Activated naive CD8-positive, alpha-beta T cell treated with anti-CD3 and anti-CD28 coated beads, Interleukin-2, amount 50 U/mL, for 24 hours (primary cell): ENCODE measurements at regions not wholly inside any gene's neighbourhood (a gene's known extent, or its start where the extent isn't known, plus 50 kb on each side); places are given as distances from the start of the nearest gene placed in this dataset.
"Not testable (repeated sequence)": the region's sequence is repeated elsewhere in the genome, so short reads cannot be mapped to it uniquely, and the experiment has no call there.

Experiments used
- ATAC-seq: fragments of 150-1000 bp; cut with Tn5 transposase; one replicate; pipeline ENCODE4 v1.10.0; 2021
- DNase-seq: peaks from one replicate; pipeline ENCODE4 v3.0.0; 2021
- H3K27ac Mint-ChIP-seq: one replicate; pipeline ENCODE4 v1.8.0; 2021; ENCODE audit warnings: mild to moderate bottlenecking, mixed read lengths
- H3K27me3 Mint-ChIP-seq: one replicate; pipeline ENCODE4 v1.8.0; 2021; ENCODE audit warnings: mixed read lengths
- H3K36me3 Mint-ChIP-seq: one replicate; pipeline ENCODE4 v1.8.0; 2021; ENCODE audit warnings: low read depth, mixed read lengths
- H3K4me1 Mint-ChIP-seq: one replicate; pipeline ENCODE4 v1.8.0; 2021; ENCODE audit warnings: mixed read lengths
- H3K4me3 Mint-ChIP-seq: one replicate; pipeline ENCODE4 v1.8.0; 2021; ENCODE audit warnings: mild to moderate bottlenecking, moderate library complexity, mixed read lengths
- H3K9me3 Mint-ChIP-seq: one replicate; pipeline ENCODE4 v1.8.0; 2021; ENCODE audit warnings: mixed read lengths

- no peak overlapping the region for H3K27ac Mint-ChIP-seq
- no peaks in the 10 kb centered on the region for H3K4me1 Mint-ChIP-seq
- no peaks in the 10 kb centered on the region for H3K9me3 Mint-ChIP-seq
- H3K36me3 Mint-ChIP-seq: no peaks in the 10 kb centered on the region
- H3K27me3 Mint-ChIP-seq: peaks cover 3% of the 10 kb centered on the region
- DNase-seq (no peak), ATAC-seq (no peak)
- no peak overlapping the region for H3K4me3 Mint-ChIP-seq
Observed at GRCh38 chr9:109609060-109609459, 111.0 kb upstream of the PTPN3 start.

- Mint-ChIP-seq H3K27ac (no peak overlapping the region), H3K4me3 (no peak overlapping the region), H3K9me3 (no peaks in the 10 kb centered on the region), H3K36me3 (no peaks in the 10 kb centered on the region), H3K4me1 (no peaks in the 10 kb centered on the region), H3K27me3 (peaks cover 4% of the 10 kb centered on the region)
- ATAC-seq (no peak), DNase-seq (no peak)
Observed at GRCh38 chr9:109616571-109617120, 118.5 kb upstream of the PTPN3 start.

- H3K27me3 Mint-ChIP-seq: peaks cover 4% of the 10 kb centered on the region
- no peak overlapping the region for H3K4me3 Mint-ChIP-seq
- H3K4me1 Mint-ChIP-seq: no peaks in the 10 kb centered on the region
- no peaks in the 10 kb centered on the region for H3K36me3 Mint-ChIP-seq
- H3K9me3 Mint-ChIP-seq: peaks cover 8% of the 10 kb centered on the region
- H3K27ac Mint-ChIP-seq: no peak overlapping the region
- no peak for ATAC-seq
- DNase-seq: no peak
Observed at GRCh38 chr9:109619310-109619709, 121.2 kb upstream of the PTPN3 start.

GRCh38 chr9:109624143-109624542, 126.0 kb upstream of the PTPN3 start:
- Mint-ChIP-seq H3K9me3 (peaks cover 14% of the 10 kb centered on the region), H3K27ac (no peak overlapping the region), H3K4me3 (no peak overlapping the region), H3K27me3 (peaks cover 5% of the 10 kb centered on the region), H3K4me1 (no peaks in the 10 kb centered on the region), H3K36me3 (no peaks in the 10 kb centered on the region)
- ATAC-seq (no peak), DNase-seq (no peak)

GRCh38 chr9:109624896-109625295, 126.8 kb upstream of the PTPN3 start:
- no peak overlapping the region for H3K4me3 Mint-ChIP-seq
- DNase-seq: no peak
- no peaks in the 10 kb centered on the region for H3K36me3 Mint-ChIP-seq

GRCh38 chr9:109627042-109627441, 128.9 kb upstream of the PTPN3 start:
- Mint-ChIP-seq H3K9me3 (peaks cover 12% of the 10 kb centered on the region), H3K4me1 (no peaks in the 10 kb centered on the region), H3K36me3 (no peaks in the 10 kb centered on the region), H3K27me3 (peaks cover 4% of the 10 kb centered on the region), H3K4me3 (no peak overlapping the region), H3K27ac (no peak overlapping the region)
- DNase-seq: no peak
- ATAC-seq: no peak

More at GRCh38 chr9:109624896-109625295, 126.8 kb upstream of the PTPN3 start:
- ATAC-seq: no peak
- Mint-ChIP-seq H3K27me3 (peaks cover 7% of the 10 kb centered on the region), H3K9me3 (peaks cover 14% of the 10 kb centered on the region), H3K27ac (no peak overlapping the region), H3K4me1 (no peaks in the 10 kb centered on the region)

- H3K36me3 Mint-ChIP-seq: no peaks in the 10 kb centered on the region
- peaks cover 4% of the 10 kb centered on the region for H3K27me3 Mint-ChIP-seq
- no peak overlapping the region for H3K4me3 Mint-ChIP-seq
- DNase-seq (no peak), ATAC-seq (no peak)
- H3K27ac Mint-ChIP-seq: no peak overlapping the region
- H3K9me3 Mint-ChIP-seq: peaks cover 7% of the 10 kb centered on the region
- no peaks in the 10 kb centered on the region for H3K4me1 Mint-ChIP-seq
Observed at GRCh38 chr9:109629615-109630014, 131.5 kb upstream of the PTPN3 start.

GRCh38 chr9:109632817-109633216, 134.7 kb upstream of the PTPN3 start:
- no peak for DNase-seq
- no peaks in the 10 kb centered on the region for H3K36me3 Mint-ChIP-seq
- H3K9me3 Mint-ChIP-seq: no peaks in the 10 kb centered on the region

GRCh38 chr9:109639674-109640579, 140.1 kb upstream of the PALM2AKAP2 start:
- H3K9me3 Mint-ChIP-seq: peaks cover 4% of the 10 kb centered on the region
- H3K4me1 Mint-ChIP-seq: no peaks in the 10 kb centered on the region
- no peaks in the 10 kb centered on the region for H3K36me3 Mint-ChIP-seq
- no peak for DNase-seq
- no peak overlapping the region for H3K4me3 Mint-ChIP-seq
- peaks cover 40% of the 10 kb centered on the region for H3K27me3 Mint-ChIP-seq
- H3K27ac Mint-ChIP-seq: no peak overlapping the region
- ATAC-seq: peak; percentile 20

More at GRCh38 chr9:109632817-109633216, 134.7 kb upstream of the PTPN3 start:
- no peak for ATAC-seq
- Mint-ChIP-seq H3K4me3 (no peak overlapping the region), H3K4me1 (no peaks in the 10 kb centered on the region), H3K27me3 (peaks cover 10% of the 10 kb centered on the region), H3K27ac (no peak overlapping the region)

GRCh38 chr9:109640580-109641371, 139.2 kb upstream of the PALM2AKAP2 start:
- no peak overlapping the region for H3K27ac Mint-ChIP-seq
- H3K27me3 Mint-ChIP-seq: peaks cover 40% of the 10 kb centered on the region
- DNase-seq: no peak
- ATAC-seq: no peak
- no peaks in the 10 kb centered on the region for H3K4me1 Mint-ChIP-seq
- H3K9me3 Mint-ChIP-seq: peaks cover 4% of the 10 kb centered on the region
- H3K36me3 Mint-ChIP-seq: no peaks in the 10 kb centered on the region
- no peak overlapping the region for H3K4me3 Mint-ChIP-seq

- peaks cover 4% of the 10 kb centered on the region for H3K9me3 Mint-ChIP-seq
- DNase-seq (no peak), ATAC-seq (no peak)
- H3K4me3 Mint-ChIP-seq: no peak overlapping the region
- H3K36me3 Mint-ChIP-seq: no peaks in the 10 kb centered on the region
- no peak overlapping the region for H3K27ac Mint-ChIP-seq
- H3K27me3 Mint-ChIP-seq: peaks cover 40% of the 10 kb centered on the region
- H3K4me1 Mint-ChIP-seq: no peaks in the 10 kb centered on the region
Observed at GRCh38 chr9:109641372-109641659, 138.7 kb upstream of the PALM2AKAP2 start.

GRCh38 chr9:109652112-109652511, 127.9 kb upstream of the PALM2AKAP2 start:
- Mint-ChIP-seq H3K27me3 (no peaks in the 10 kb centered on the region), H3K9me3 (peaks cover 7% of the 10 kb centered on the region), H3K4me1 (no peaks in the 10 kb centered on the region), H3K27ac (no peak overlapping the region), H3K36me3 (no peaks in the 10 kb centered on the region), H3K4me3 (no peak overlapping the region)
- DNase-seq (no peak), ATAC-seq (no peak)

- H3K27me3 Mint-ChIP-seq: no peaks in the 10 kb centered on the region
- no peaks in the 10 kb centered on the region for H3K4me1 Mint-ChIP-seq
- ATAC-seq: no peak
- H3K36me3 Mint-ChIP-seq: no peaks in the 10 kb centered on the region
- no peak overlapping the region for H3K27ac Mint-ChIP-seq
- no peak overlapping the region for H3K4me3 Mint-ChIP-seq
- no peak for DNase-seq
- H3K9me3 Mint-ChIP-seq: peaks cover 12% of the 10 kb centered on the region
Observed at GRCh38 chr9:109652971-109653370, 127.0 kb upstream of the PALM2AKAP2 start.

- no peaks in the 10 kb centered on the region for H3K36me3 Mint-ChIP-seq
- DNase-seq: no peak
- H3K9me3 Mint-ChIP-seq: peaks cover 8% of the 10 kb centered on the region
- H3K4me3 Mint-ChIP-seq: no peak overlapping the region
- no peak for ATAC-seq
- H3K27ac Mint-ChIP-seq: no peak overlapping the region
- no peaks in the 10 kb centered on the region for H3K27me3 Mint-ChIP-seq
- H3K4me1 Mint-ChIP-seq: no peaks in the 10 kb centered on the region
Observed at GRCh38 chr9:109653470-109653869, 126.5 kb upstream of the PALM2AKAP2 start.

GRCh38 chr9:109663978-109664377, 116.0 kb upstream of the PALM2AKAP2 start:
- not testable (repeated sequence) for H3K4me3 Mint-ChIP-seq, H3K27ac Mint-ChIP-seq, H3K4me1 Mint-ChIP-seq, H3K27me3 Mint-ChIP-seq, H3K36me3 Mint-ChIP-seq, ATAC-seq, DNase-seq
- peaks cover 18% of the 10 kb centered on the region for H3K9me3 Mint-ChIP-seq
